Right ventricle myocardium superior (tissue), 1 donor: ENCODE measurements at regions not wholly inside any gene's neighbourhood (a gene's known extent, or its start where the extent isn't known, plus 50 kb on each side); places are given as distances from the start of the nearest gene placed in this dataset.

Source experiments
- ATAC-seq: fragments of 200-7000 bp; cut with Tn5 transposase; one replicate; pipeline ENCODE4 v1.9.1; 2020; ENCODE audit warnings: mild to moderate bottlenecking; ENCODE audit not compliant: poor library complexity
- DNase-seq: peaks from one replicate; pipeline ENCODE4 v3.0.0-alpha.2; 2020
- intact Hi-C: fragments of 100-400 bp; cut with DNase I; formaldehyde crosslinking; loops from one replicate; pipeline ENCODE4 v1.11.2; 2022
- donor health status: DM: no; HTN: yes; CAD: no; lungs with severe emphysema.

DNA sequence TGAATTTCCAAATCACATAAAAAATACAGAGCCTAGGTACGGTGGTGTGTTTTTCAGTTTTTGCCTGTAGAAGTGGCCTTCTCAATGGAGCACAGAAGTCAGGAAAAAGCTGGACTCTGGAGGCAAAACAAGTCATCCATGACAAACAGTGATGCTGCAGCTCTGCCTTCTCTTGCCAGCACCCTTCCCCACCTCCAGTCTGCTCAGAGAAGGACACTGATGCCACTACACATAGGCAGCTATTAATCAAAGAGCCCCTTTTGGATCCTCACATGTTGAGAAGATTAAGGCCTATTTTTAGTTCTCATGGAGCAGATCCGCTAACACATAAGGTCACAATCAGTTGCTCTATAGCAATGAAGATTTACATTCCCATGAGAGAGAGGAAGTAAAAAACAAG lies 181.6 kb upstream of the GALNT5 start:
- DNase-seq, result no peak
- intact Hi-C loops, result no loop called here
- ATAC-seq, result peak; percentile 69

DNA sequence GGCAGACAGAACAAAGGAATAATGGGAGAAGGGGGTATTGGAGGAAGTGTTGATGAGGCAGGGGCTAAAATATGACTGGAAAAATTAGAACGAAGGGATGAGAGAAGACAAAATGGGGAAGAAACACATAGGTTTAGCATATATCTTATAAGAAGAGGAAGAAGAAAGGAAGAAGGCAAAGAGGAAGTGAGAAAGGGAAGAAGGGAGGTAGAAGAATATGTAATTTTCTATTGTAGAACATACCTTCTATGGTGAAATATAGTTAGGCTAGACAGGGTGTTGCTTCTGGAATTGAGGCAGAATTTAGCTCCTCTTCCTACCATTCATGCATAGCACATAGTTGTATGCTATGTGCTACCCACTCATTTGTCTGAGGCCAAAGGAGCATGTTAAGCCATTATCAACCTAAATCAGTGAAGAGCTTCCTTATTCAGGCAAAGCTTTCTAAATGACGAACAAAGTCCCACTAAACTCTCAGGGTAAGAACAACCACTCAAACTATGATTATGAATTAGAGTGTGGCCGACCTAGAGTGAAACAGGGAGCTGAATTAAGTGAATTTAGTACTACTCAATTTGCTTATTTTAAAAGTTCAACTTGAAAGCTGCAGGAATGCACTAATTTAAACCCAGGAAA lies 180.9 kb upstream of the GALNT5 start:
- DNase-seq (no peak), ATAC-seq (no peak)
- intact Hi-C loops, result no loop called here

DNA sequence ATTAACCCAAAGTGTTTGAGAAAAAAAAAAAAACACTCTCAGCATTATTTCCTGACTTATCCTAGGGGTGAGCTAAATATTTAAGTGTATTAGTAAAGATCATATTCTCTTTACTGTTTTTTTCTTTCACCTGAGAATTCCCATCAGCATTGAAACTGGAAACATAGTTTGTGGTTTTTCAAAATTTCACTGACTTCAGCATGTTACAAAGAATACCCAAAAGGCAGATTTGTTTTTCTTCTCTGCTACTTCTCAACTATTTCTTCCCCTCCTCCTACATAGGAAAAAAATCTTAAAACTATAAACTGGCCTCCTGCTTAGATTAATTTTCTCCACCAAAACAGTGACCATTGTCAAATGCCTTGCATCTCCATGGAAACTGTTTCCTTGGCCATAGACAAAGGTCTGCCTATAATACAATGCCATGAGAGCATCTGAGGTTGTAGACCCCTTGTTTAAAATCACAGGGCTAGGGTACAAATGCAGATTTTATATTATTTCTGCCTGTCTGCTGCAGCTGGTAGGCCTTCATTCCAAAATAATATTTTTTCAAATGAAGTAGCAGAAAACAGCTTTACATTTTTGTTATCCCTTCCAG lies 179.7 kb upstream of the GALNT5 start:
- no peak for ATAC-seq
- no peak for DNase-seq
- intact Hi-C loops, result no loop called here

DNA sequence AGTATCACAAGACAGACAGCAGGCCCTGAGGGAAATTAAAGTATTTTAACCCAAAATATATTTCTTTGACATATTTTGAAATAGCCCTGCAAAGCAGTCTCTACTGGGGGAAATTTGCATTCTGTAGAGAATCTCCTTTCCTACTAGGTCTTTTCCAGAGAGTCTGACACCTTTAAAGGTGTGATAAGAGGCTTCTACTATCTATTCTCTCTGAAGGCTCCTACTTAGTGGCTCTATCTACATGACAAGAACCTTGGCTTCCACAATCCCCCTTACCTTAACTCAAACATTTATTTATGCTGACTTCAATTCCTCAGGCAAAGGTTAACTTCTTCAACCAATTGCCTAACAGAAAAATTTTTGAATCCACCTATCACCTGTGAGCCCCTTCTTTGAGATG lies 174.6 kb upstream of the GALNT5 start:
- intact Hi-C loops, result no loop called here
- ATAC-seq, result no peak
- no peak for DNase-seq

DNA sequence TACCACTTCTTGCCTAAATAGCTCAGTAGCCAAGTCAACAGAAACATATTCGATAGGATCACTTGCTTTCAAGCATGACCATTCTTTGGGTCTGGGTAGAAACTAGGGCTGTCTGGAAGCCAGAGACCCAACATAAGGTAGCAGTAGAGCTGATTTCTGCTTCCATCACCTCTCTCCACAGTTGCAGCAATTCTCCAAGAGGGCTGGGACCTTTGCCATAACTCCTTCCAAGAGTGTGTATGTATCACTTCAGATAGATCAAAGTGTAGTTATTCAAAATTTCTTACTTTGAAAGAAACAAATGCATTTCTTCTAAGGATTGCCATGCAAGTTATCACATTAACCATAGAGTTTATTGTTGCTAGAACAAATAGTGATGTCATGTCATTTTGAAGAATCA lies 172.0 kb upstream of the GALNT5 start:
- ATAC-seq (no peak), DNase-seq (no peak)
- intact Hi-C loops, result no loop called here

DNA sequence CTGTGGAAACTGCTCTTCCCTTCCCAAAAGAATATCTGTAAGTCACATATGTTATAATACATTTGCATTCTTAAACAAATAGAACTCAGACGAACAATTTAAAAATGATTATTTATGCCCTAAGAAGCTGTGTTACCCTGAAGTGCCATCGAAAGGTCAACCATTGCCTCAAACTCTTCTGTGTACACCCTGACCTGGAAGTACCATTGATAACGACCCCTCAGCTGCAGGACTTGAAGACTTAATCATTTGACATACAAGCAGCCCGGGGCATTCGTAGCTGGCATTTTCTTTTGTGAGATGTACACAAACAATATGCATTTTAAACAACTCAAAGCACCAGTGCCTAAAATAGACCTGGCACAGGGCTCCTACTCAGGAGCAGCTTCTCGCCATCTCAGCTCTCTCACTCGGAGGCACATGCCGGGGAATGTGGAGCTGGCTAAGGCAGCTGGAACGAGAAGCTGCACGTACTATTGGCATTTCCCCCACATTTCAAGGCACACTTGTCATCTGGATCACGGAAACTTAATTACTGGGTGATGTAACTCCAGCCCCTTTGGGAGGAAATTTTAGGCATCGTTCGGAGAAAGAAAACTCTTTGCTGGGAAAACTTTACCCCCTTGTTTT lies 170.0 kb upstream of the GALNT5 start:
- ATAC-seq (peak; percentile 97), DNase-seq (peak; percentile 64)
- intact Hi-C loops, result no loop called here

DNA sequence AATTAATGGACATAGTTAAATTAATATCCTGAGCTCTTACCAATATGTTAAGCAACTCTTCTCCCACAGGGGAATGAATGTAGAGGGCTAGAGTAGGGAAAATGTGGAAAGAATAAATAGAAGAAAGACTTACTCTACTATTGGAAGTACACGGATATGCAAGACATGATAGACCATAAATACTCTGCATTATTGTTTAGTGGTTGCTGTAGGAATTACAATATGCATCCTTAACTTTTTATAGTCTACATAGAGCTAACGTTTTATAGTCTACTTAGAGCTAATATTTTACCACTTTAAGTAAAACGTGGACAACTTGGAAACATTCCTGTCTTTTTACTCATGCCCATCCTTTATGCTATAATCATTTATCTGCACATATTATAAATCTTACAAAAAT lies 163.8 kb upstream of the GALNT5 start:
- intact Hi-C loops, result no loop called here
- ATAC-seq (no peak), DNase-seq (no peak)

DNA sequence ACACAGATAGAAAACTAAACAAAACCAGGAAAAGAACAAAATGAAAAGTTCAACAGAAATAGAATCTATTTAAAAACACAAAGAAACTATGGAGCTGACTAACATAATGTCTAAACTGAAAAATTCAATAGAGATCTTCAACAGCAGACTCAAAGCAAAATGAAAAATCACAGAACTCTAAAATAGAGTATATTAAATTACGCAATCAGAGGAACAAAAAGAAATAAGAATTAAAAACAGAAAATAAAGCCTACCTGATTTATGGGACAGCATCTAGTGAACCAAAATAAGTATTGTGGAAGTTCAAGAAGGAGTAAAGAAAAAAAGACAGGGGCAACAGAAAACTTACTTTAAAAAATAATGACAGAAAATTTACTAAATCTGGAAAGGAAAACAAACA lies 152.1 kb upstream of the GALNT5 start:
- ATAC-seq (no peak), DNase-seq (no peak)
- intact Hi-C loops, result no loop called here

DNA sequence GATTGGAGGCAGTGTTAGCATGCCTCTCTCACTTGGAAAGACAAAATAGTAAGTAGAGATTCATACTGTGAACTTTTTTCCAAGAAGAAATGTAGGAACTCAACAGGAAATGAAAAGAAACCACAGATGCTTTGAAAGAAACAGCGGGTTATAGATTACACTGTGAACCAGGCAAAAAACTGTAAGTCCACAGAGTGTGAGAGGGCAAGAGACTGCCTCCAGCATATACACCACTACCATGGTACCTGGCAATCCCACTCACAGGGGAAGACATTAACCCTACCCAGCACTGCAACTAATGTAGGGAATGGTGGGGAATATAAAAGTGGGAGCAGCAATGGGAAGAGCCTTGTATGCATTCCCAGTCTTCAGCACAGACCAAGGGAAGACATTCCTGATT lies 150.6 kb upstream of the GALNT5 start:
- DNase-seq, result no peak
- ATAC-seq, result no peak
- intact Hi-C loops, result no loop called here

DNA sequence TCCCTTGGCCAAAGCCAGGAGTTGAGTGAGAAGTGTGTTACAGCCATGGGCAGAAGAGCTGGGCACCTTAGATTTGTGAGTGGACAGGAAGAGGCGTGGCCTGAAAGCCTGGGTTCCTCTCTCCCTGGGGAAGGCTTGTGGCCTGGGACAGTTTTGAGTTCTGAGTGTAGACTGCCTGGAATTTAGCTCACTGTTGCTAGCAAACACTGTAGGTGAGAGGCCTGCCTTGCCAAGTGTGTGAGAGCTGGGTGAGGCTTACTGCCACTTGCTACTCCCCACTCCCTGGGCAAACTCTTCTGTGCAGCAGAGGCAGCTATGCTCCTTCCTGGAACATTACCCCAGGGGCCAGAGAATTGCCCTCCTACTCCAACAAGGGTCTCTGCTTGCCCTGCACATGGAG lies 150.0 kb upstream of the GALNT5 start:
- intact Hi-C loops, result no loop called here
- no peak for DNase-seq
- no peak for ATAC-seq

DNA sequence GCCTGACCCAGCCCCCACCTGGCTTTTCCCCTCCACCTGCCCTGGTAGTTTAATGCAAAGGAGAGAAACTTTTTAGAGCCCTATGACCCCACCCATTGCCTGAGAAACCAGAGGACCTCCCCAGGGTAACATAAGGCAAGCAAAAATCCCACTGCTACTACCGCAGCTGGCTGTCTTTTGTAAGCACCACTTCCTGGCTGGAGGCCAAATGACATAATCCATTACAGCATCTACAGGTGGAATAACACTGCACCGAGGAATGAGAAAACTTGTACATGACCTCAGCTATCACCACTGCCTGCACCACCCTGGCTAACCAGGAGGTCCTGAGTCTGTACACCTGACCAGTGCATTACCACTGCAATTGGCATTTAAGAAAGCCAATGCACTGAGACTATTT lies 149.6 kb upstream of the GALNT5 start:
- ATAC-seq (no peak), DNase-seq (no peak)
- intact Hi-C loops, result no loop called here

DNA sequence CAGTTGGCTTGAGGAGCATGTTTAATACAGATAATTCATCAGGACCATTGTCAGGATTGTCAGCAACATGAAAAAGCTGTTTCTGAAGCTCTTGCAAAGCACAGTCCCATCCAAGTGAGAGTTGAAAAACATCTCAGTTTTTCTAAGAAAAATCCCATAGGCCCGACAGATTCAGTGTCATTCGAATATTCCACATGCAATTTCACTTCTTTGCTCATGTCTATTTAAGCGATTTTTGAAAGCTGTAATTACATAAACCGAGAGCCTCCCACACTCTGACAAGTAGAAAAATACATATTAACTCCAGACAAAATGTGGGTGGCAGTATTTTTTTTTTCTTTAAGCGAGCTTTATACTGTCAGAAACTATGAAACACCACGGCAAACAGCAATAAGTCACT lies 134.7 kb upstream of the GALNT5 start:
- DNase-seq, result no peak
- intact Hi-C loops, result no loop called here
- no peak for ATAC-seq

DNA sequence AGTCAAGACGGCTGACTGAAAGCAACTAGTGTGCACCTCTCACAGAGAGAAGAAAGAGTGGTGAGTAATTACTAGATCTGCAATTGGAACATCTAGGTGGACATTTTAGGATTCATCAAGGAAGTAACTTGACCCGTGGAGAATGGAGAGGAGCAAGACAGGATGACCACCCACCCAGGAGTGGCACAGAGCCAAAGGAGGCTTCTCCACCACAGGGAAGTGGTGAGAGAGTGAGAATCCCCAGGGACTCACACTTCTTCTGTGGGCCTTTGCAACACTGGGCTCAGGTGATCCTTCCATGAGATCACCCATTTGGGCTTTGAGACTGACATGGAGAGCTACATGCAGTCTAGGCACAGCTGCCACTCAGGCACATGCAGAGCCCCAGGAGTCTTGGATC lies 132.8 kb upstream of the GALNT5 start:
- DNase-seq (no peak), ATAC-seq (no peak)
- intact Hi-C loops, result no loop called here

DNA sequence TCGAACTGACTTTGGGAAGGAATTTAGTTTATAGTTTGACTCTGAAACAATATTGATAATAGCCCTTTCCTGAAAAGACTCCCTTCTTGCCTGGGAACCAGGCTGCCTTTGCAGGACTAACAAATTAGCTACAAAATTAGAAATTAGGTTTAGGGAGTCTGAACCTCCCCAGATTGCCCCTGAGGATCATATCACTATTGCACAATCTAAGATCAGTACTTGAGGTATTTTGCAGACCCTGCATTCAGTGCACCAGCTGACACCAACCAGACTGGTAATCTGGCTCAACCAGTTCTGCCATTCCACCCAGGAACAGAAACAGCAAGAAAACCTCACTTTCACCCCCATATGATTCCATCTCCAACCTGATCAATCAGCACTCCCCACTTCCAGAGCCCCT lies 131.8 kb upstream of the GALNT5 start:
- no peak for ATAC-seq
- DNase-seq, result no peak
- intact Hi-C loops, result no loop called here

DNA sequence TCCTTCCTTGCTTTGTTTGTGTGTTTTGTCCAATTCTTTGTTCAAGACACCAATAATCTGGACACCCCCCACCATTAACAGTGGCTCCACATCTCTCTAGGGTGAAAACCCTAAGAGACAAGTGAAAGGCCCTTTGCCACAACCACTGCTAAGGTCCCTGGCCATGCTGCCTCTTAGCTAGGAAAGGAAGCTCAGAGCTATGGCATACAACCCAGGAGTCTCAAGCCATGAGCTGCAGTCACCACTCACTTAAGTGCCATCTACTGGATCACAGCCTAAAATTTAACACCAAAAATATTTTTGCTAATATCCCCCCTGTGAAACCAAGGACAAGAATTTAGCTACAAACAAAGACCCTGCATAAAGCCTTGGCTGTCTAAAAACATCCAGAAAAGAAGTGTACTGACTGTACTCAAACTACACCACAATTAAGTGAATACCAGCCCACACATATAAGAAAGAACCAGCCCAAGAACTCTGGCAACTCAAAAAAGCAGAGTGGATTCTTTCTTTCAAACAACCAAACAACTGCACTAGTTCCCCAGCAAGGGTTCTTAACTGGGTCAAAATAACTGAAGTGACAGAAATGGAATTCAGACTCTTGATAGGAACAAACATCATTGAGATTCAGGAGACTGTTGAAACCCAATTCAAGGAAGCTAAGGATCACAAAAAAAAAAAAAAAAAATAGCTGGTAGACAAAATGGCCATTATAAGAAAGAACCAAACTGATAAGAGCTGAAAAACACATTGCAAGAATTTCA lies 130.1 kb upstream of the GALNT5 start:
- intact Hi-C loops, result no loop called here
- no peak for DNase-seq
- no peak for ATAC-seq

DNA sequence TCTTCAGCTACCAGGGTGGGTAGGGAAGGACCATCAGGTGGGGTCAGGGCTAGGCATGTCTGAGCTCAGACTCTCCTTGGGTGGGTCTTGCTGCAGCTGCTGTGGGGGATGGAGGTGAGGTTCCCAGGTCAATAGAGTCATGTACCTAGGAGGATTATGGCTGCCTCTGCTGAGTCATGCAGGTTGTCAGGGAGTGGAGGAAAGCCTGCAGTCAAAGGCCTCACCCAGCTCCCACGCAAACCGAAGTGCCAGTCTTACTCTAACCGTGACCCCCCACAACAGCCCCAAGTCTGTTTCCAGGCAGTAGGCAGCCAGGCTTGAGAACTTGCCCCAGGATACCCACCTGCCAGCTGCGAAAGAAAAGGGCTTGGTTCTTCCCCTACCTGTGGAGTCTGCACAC lies 113.6 kb upstream of the GALNT5 start:
- DNase-seq, result no peak
- no peak for ATAC-seq
- intact Hi-C loops, result no loop called here

DNA sequence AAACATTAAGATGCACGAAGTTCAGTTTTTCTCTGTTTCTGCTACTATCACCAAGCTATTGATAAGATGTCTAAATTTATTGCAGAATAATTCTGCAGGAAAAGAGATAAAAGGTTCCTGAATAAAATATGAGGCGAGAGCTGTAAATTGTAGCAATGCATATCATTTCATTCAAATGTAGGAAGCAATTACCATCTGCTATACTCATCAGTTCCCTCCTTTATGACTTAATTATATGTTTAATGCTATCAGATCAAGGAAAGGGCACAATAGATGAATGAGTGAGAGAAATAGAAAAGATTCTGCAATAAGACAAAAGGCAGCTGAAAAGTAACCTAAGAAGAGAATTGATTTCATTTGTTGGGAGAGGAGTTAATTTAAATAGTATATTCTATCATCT lies 108.2 kb upstream of the GALNT5 start:
- DNase-seq, result no peak
- intact Hi-C loops, result no loop called here
- ATAC-seq, result no peak

DNA sequence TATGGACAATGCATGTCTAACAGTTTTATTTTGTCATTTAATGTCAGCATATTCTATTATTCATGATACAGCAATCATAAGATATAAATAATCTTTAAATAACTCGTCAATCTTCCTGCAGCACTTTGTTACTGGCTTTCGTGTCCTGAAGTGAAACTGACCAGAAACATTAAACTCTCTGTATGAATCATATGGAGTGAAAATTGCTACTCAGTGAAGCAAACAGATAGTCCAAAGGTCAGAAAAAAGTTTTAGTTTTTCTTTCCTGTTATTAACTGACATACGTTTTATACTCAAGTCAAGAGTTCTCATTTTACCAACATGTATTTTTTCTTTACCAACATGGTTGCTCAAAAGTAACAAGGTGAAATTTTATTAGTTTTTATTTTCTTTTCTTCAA lies 106.8 kb upstream of the GALNT5 start:
- ATAC-seq, result no peak
- intact Hi-C loops, result no loop called here
- no peak for DNase-seq

DNA sequence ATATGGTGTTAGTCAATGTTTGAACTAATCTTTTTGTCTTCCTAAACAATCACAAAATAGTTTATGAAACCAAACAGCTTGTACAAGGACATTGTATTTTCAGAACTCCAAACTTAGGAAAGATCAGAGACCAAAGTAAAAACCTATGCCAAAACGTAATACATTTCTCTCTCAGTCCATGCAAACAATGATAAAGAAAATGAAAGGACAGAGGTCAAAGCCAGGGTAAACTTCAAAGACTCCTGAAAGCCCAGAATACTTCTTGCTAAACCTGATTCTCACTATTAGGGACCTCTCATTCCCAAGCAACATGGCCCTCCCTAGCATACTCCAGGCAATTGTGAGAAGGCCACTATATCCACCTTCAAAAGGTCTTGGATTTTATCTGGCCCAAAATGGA lies 105.1 kb upstream of the GALNT5 start:
- DNase-seq (no peak), ATAC-seq (no peak)

DNA sequence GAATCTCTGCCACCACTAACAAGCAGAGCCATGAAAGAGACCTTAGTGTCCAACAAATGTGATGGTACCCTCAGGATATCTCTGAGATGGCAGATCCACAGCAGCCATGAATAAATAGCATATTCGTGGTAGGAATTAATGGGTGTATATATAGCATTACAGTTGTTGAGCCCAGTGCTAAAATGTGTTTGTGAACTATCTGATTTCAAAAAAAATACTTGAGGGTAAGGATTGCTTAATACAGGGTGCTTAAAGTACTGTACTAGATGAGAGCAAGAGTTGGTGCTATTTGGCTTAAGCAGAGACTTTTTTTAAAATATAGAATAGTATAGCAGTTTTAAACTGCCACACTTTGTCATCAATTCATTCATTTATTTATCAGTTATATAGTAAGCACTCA lies 101.5 kb upstream of the GALNT5 start:
- ATAC-seq (no peak), DNase-seq (no peak)
- intact Hi-C loops, result no loop called here

More for the DNA sequence above, 105.1 kb upstream of the GALNT5 start:
- intact Hi-C loops, result no loop called here
